Peyer's patch (tissue), 4 donors: ENCODE measurements at regions not wholly inside any gene's neighbourhood (a gene's known extent, or its start where the extent isn't known, plus 50 kb on each side); places are given as distances from the start of the nearest gene placed in this dataset.

Source experiments
- POLR2A ChIP-seq, 2 donors: fragments of 450-650 bp; IDR thresholded peaks; one replicate each; pipeline ENCODE4 v1.5.1; 2017; ENCODE audit warnings: antibody characterized with exemption in 2 of 2, mild to moderate bottlenecking in 2 of 2, moderate library complexity in 2 of 2
- TF ChIP-seq, protein P1 (sequence below), 6 experiments: fragments of 450-650 bp in 4 of 6; fragments of 200-600 bp in 2 of 6; sonication (generic) in 1 of 6; IDR thresholded peaks; one replicate each; pipeline ENCODE4 v1.5.1; 2017 to 2019; ENCODE audit warnings: antibody characterized with exemption in 6 of 6, mild to moderate bottlenecking in 3 of 6, moderate library complexity in 1 of 6

DNA sequence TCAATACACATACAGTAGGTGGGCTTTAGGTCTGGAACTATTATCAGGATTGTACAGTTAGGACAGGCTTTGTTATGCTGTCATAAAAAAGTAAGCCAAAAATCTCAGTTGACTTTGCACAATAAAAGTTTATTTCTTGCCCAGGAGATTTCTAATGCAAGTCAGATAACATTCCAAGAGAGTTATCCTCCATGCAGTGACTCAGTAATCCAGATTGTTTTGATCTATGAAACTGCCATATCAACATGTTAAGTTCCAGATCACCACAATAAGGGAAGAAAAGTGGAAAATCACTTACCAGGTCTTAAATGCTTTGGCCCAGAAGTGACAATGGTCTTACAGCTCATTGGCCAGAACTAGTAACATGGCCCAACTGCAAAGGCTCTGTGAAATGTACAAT is 636.2 kb upstream of the KLF12 start:
- TF ChIP-seq, protein P1, sequence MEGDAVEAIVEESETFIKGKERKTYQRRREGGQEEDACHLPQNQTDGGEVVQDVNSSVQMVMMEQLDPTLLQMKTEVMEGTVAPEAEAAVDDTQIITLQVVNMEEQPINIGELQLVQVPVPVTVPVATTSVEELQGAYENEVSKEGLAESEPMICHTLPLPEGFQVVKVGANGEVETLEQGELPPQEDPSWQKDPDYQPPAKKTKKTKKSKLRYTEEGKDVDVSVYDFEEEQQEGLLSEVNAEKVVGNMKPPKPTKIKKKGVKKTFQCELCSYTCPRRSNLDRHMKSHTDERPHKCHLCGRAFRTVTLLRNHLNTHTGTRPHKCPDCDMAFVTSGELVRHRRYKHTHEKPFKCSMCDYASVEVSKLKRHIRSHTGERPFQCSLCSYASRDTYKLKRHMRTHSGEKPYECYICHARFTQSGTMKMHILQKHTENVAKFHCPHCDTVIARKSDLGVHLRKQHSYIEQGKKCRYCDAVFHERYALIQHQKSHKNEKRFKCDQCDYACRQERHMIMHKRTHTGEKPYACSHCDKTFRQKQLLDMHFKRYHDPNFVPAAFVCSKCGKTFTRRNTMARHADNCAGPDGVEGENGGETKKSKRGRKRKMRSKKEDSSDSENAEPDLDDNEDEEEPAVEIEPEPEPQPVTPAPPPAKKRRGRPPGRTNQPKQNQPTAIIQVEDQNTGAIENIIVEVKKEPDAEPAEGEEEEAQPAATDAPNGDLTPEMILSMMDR (IDR thresholded peaks at IDR 0.05) = no peak
- no peak for TF ChIP-seq POLR2A (IDR thresholded peaks at IDR 0.05)
